ENCODE measurements at regions not wholly inside any gene's neighbourhood (a gene's known extent, or its start where the extent isn't known, plus 50 kb on each side); places are given as distances from the start of the nearest gene placed in this dataset.

DNA sequence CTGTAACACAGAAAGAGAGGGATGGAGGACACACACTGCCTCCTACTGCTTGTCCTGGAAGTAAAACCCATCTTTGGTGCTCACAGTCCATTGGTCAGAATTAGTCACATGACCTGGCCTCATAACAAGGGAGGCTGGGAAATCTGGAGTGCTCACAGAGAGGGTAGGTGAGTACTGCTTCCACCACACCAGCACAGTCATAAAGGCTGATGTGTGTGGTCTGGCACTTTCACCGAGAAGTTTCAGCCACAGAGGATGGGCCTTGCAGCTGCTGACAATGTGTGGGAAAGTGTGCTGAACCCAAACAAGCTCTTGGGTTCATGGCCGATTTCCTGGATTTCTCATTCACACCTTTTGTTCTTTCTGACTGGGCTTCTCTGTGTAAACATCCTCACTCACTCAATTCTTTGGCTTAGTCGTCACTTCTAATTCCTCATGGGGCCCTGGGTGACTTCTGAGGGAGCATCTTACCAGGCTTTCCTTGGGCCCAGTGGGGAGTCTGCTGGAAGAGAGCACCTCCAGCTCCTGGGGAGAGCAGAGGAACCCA, 100.7 kb downstream of the ASB7 start:
- TF ChIP-seq, protein P1, sequence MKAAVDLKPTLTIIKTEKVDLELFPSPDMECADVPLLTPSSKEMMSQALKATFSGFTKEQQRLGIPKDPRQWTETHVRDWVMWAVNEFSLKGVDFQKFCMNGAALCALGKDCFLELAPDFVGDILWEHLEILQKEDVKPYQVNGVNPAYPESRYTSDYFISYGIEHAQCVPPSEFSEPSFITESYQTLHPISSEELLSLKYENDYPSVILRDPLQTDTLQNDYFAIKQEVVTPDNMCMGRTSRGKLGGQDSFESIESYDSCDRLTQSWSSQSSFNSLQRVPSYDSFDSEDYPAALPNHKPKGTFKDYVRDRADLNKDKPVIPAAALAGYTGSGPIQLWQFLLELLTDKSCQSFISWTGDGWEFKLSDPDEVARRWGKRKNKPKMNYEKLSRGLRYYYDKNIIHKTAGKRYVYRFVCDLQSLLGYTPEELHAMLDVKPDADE (IDR thresholded peaks at IDR 0.05), result no peak
- TF ChIP-seq POLR2AphosphoS5 (IDR thresholded peaks at IDR 0.05; ENCODE audit: low read depth) (no peak), EZH2 (IDR thresholded peaks at IDR 0.05; ENCODE audit: low read depth, unreplicated experiment) (no peak), CREB1 (CRISPR knock-in tag; IDR thresholded peaks at IDR 0.05; ENCODE audit: low read depth) (no peak), EZH2phosphoT487 (IDR thresholded peaks at IDR 0.05; ENCODE audit: unreplicated experiment) (no peak), ZNF331 (CRISPR knock-in tag; IDR thresholded peaks at IDR 0.05; ENCODE audit: low read depth) (no peak), JUNB (IDR thresholded peaks at IDR 0.05; ENCODE audit: unreplicated experiment) (no peak), ZNF114 (CRISPR knock-in tag; IDR thresholded peaks at IDR 0.05) (no peak), STAT1 (IDR thresholded peaks at IDR 0.05; ENCODE audit: unreplicated experiment) (no peak)
- TF ChIP-seq, protein P2, sequence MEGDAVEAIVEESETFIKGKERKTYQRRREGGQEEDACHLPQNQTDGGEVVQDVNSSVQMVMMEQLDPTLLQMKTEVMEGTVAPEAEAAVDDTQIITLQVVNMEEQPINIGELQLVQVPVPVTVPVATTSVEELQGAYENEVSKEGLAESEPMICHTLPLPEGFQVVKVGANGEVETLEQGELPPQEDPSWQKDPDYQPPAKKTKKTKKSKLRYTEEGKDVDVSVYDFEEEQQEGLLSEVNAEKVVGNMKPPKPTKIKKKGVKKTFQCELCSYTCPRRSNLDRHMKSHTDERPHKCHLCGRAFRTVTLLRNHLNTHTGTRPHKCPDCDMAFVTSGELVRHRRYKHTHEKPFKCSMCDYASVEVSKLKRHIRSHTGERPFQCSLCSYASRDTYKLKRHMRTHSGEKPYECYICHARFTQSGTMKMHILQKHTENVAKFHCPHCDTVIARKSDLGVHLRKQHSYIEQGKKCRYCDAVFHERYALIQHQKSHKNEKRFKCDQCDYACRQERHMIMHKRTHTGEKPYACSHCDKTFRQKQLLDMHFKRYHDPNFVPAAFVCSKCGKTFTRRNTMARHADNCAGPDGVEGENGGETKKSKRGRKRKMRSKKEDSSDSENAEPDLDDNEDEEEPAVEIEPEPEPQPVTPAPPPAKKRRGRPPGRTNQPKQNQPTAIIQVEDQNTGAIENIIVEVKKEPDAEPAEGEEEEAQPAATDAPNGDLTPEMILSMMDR (conservative IDR thresholded peaks at IDR 0.05; ENCODE audit: low read depth in 2 of 2), result no peak
- TF ChIP-seq, protein P3, sequence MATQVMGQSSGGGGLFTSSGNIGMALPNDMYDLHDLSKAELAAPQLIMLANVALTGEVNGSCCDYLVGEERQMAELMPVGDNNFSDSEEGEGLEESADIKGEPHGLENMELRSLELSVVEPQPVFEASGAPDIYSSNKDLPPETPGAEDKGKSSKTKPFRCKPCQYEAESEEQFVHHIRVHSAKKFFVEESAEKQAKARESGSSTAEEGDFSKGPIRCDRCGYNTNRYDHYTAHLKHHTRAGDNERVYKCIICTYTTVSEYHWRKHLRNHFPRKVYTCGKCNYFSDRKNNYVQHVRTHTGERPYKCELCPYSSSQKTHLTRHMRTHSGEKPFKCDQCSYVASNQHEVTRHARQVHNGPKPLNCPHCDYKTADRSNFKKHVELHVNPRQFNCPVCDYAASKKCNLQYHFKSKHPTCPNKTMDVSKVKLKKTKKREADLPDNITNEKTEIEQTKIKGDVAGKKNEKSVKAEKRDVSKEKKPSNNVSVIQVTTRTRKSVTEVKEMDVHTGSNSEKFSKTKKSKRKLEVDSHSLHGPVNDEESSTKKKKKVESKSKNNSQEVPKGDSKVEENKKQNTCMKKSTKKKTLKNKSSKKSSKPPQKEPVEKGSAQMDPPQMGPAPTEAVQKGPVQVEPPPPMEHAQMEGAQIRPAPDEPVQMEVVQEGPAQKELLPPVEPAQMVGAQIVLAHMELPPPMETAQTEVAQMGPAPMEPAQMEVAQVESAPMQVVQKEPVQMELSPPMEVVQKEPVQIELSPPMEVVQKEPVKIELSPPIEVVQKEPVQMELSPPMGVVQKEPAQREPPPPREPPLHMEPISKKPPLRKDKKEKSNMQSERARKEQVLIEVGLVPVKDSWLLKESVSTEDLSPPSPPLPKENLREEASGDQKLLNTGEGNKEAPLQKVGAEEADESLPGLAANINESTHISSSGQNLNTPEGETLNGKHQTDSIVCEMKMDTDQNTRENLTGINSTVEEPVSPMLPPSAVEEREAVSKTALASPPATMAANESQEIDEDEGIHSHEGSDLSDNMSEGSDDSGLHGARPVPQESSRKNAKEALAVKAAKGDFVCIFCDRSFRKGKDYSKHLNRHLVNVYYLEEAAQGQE (IDR thresholded peaks at IDR 0.05; ENCODE audit: unreplicated experiment), result no peak
- TF ChIP-seq, protein P4, sequence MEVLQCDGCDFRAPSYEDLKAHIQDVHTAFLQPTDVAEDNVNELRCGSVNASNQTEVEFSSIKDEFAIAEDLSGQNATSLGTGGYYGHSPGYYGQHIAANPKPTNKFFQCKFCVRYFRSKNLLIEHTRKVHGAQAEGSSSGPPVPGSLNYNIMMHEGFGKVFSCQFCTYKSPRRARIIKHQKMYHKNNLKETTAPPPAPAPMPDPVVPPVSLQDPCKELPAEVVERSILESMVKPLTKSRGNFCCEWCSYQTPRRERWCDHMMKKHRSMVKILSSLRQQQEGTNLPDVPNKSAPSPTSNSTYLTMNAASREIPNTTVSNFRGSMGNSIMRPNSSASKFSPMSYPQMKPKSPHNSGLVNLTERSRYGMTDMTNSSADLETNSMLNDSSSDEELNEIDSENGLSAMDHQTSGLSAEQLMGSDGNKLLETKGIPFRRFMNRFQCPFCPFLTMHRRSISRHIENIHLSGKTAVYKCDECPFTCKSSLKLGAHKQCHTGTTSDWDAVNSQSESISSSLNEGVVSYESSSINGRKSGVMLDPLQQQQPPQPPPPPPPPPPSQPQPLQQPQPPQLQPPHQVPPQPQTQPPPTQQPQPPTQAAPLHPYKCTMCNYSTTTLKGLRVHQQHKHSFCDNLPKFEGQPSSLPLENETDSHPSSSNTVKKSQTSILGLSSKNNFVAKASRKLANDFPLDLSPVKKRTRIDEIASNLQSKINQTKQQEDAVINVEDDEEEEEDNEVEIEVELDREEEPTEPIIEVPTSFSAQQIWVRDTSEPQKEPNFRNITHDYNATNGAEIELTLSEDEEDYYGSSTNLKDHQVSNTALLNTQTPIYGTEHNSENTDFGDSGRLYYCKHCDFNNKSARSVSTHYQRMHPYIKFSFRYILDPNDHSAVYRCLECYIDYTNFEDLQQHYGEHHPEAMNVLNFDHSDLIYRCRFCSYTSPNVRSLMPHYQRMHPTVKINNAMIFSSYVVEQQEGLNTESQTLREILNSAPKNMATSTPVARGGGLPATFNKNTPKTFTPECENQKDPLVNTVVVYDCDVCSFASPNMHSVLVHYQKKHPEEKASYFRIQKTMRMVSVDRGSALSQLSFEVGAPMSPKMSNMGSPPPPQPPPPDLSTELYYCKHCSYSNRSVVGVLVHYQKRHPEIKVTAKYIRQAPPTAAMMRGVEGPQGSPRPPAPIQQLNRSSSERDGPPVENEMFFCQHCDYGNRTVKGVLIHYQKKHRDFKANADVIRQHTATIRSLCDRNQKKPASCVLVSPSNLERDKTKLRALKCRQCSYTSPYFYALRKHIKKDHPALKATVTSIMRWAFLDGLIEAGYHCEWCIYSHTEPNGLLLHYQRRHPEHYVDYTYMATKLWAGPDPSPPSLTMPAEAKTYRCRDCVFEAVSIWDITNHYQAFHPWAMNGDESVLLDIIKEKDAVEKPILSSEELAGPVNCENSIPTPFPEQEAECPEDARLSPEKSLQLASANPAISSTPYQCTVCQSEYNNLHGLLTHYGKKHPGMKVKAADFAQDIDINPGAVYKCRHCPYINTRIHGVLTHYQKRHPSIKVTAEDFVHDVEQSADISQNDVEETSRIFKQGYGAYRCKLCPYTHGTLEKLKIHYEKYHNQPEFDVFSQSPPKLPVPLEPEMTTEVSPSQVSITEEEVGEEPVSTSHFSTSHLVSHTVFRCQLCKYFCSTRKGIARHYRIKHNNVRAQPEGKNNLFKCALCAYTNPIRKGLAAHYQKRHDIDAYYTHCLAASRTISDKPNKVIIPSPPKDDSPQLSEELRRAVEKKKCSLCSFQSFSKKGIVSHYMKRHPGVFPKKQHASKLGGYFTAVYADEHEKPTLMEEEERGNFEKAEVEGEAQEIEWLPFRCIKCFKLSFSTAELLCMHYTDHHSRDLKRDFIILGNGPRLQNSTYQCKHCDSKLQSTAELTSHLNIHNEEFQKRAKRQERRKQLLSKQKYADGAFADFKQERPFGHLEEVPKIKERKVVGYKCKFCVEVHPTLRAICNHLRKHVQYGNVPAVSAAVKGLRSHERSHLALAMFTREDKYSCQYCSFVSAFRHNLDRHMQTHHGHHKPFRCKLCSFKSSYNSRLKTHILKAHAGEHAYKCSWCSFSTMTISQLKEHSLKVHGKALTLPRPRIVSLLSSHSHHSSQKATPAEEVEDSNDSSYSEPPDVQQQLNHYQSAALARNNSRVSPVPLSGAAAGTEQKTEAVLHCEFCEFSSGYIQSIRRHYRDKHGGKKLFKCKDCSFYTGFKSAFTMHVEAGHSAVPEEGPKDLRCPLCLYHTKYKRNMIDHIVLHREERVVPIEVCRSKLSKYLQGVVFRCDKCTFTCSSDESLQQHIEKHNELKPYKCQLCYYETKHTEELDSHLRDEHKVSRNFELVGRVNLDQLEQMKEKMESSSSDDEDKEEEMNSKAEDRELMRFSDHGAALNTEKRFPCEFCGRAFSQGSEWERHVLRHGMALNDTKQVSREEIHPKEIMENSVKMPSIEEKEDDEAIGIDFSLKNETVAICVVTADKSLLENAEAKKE (CRISPR knock-in tag; IDR thresholded peaks at IDR 0.05), result no peak

Data from GM23338 (cell line).